Upper lobe of left lung (tissue), 6 donors: ENCODE measurements at regions not wholly inside any gene's neighbourhood (a gene's known extent, or its start where the extent isn't known, plus 50 kb on each side); places are given as distances from the start of the nearest gene placed in this dataset.
A peak's percentile ranks its signal among the peaks of the same experiment; 100 is the strongest.

Experiments used
- ATAC-seq, 2 donors: fragments of 200-7000 bp; cut with Tn5 transposase; one replicate each; pipeline ENCODE4 v1.9.1; 2022; ENCODE audit warnings: mild to moderate bottlenecking in 2 of 2, moderate library complexity in 2 of 2; ENCODE audit not compliant: low FRiP score in 2 of 2
- DNase-seq, 2 donors: peaks; one replicate each; pipeline ENCODE4 v3.0.0-alpha.2; 2019 to 2020
- H3K27ac ChIP-seq, 4 donors: fragments of 200-600 bp; sonication (generic); one replicate each; pipeline ENCODE4 v1.5.1; 2016 to 2019
- H3K27me3 ChIP-seq, 4 donors: fragments of 200-600 bp; sonication (generic); one replicate each; pipeline ENCODE4 v1.5.1; 2017 to 2019
- H3K36me3 ChIP-seq, 4 donors: fragments of 200-600 bp; sonication (generic); one replicate each; pipeline ENCODE4 v1.5.1; 2016 to 2019
- H3K4me1 ChIP-seq, 4 donors: fragments of 200-600 bp; sonication (generic); one replicate each; pipeline ENCODE4 v1.5.1; 2018 to 2019
- H3K4me3 ChIP-seq, 4 donors: fragments of 200-600 bp; sonication (generic); one replicate each; pipeline ENCODE4 v1.5.1; 2017 to 2019; ENCODE audit warnings: mild to moderate bottlenecking in 2 of 4, moderate library complexity in 1 of 4
- H3K9me3 ChIP-seq, 4 donors: fragments of 200-600 bp; sonication (generic); one replicate each; pipeline ENCODE4 v1.5.1; 2018 to 2019
- CTCF ChIP-seq, 6 experiments: fragments of 450-650 bp in 4 of 6; fragments of 200-600 bp in 2 of 6; sonication (generic) in 2 of 6; IDR thresholded peaks; one replicate each; pipeline ENCODE4 v1.5.1; 2016 to 2019; ENCODE audit warnings: antibody characterized with exemption in 6 of 6
- EP300 ChIP-seq, 4 donors: sonication (generic); formaldehyde crosslinking; IDR thresholded peaks; one replicate each; pipeline ENCODE4 v1.5.1; 2017; ENCODE audit warnings: antibody characterized with exemption in 4 of 4, control low read depth in 2 of 4
- POLR2A ChIP-seq, 4 donors: fragments of 450-650 bp; IDR thresholded peaks; one replicate each; pipeline ENCODE4 v1.5.1; 2016 to 2017; ENCODE audit warnings: antibody characterized with exemption in 4 of 4, mild to moderate bottlenecking in 2 of 4
- POLR2AphosphoS5 ChIP-seq, 2 donors: sonication (generic); formaldehyde crosslinking; IDR thresholded peaks; one replicate each; pipeline ENCODE4 v1.5.1; 2017; ENCODE audit warnings: antibody characterized with exemption in 2 of 2
- WGBS, 2 donors: methylation state at CpG; one replicate each; pipeline ENCODE4 v1.1.5; 2017 to 2018; 5-methylcytosine and 5-hydroxymethylcytosine counted together
- donor health status: DM: no; HTN: no; CAD: no; lungs with moderate emphysema.
- donor health status: DM: no; HTN: yes; CAD: no; lungs with severe emphysema.

- Histone ChIP-seq H3K27ac (no peak overlapping the region), H3K36me3 (no peaks in the 10 kb centered on the region), H3K4me1 (no peaks in the 10 kb centered on the region), H3K4me3 (no peak overlapping the region), H3K27me3 (no peaks in the 10 kb centered on the region), H3K9me3 (no peaks in the 10 kb centered on the region)
- ATAC-seq (peak in 1 of 2 donors; percentile 48), DNase-seq (no peak)
- TF ChIP-seq POLR2A (IDR thresholded peaks at IDR 0.05) (no peak), CTCF (IDR thresholded peaks at IDR 0.05) (no peak), EP300 (IDR thresholded peaks at IDR 0.05) (no peak), POLR2AphosphoS5 (IDR thresholded peaks at IDR 0.05) (no peak)
- 56 to 60% methylated on average over 11 of the region's 11 CpGs for WGBS, 2 donors
Observed at GRCh38 chr2:41878716-41879234, 169.0 kb upstream of the PKDCC start.

GRCh38 chr2:41879235-41879916, 168.4 kb upstream of the PKDCC start:
- WGBS, 2 donors, result 56 to 71% methylated on average over 10 of the region's 10 CpGs
- Histone ChIP-seq H3K9me3 (no peaks in the 10 kb centered on the region), H3K36me3 (no peaks in the 10 kb centered on the region)

GRCh38 chr2:41880561-41881243, 167.1 kb upstream of the PKDCC start:
- WGBS, 2 donors, result 67 to 78% methylated on average over 3 of the region's 3 CpGs

More at GRCh38 chr2:41879235-41879916, 168.4 kb upstream of the PKDCC start:
- Histone ChIP-seq H3K4me3 (no peak overlapping the region), H3K27me3 (no peaks in the 10 kb centered on the region), H3K27ac (no peak overlapping the region), H3K4me1 (no peaks in the 10 kb centered on the region)
- DNase-seq (no peak), ATAC-seq (peak in 1 of 2 donors; percentile 34)
- TF ChIP-seq EP300 (IDR thresholded peaks at IDR 0.05) (no peak), POLR2A (IDR thresholded peaks at IDR 0.05) (no peak), POLR2AphosphoS5 (IDR thresholded peaks at IDR 0.05) (no peak), CTCF (IDR thresholded peaks at IDR 0.05) (no peak)

GRCh38 chr2:41881249-41881648, 166.6 kb upstream of the PKDCC start:
- no peaks in the 10 kb centered on the region for H3K9me3 ChIP-seq

More at GRCh38 chr2:41880561-41881243, 167.1 kb upstream of the PKDCC start:
- H3K9me3 ChIP-seq, result no peaks in the 10 kb centered on the region
- no peaks in the 10 kb centered on the region for H3K4me1 ChIP-seq
- ATAC-seq (no peak), DNase-seq (no peak)
- H3K27me3 ChIP-seq, result no peaks in the 10 kb centered on the region
- H3K27ac ChIP-seq, result no peak overlapping the region
- TF ChIP-seq EP300 (IDR thresholded peaks at IDR 0.05) (no peak), POLR2AphosphoS5 (IDR thresholded peaks at IDR 0.05) (no peak), POLR2A (IDR thresholded peaks at IDR 0.05) (no peak), CTCF (IDR thresholded peaks at IDR 0.05) (no peak)
- H3K36me3 ChIP-seq, result no peaks in the 10 kb centered on the region
- H3K4me3 ChIP-seq, result no peak overlapping the region

GRCh38 chr2:41884718-41885117, 163.1 kb upstream of the PKDCC start:
- DNase-seq (no peak), ATAC-seq (peak in 1 of 2 donors; percentile 66)
- Histone ChIP-seq H3K4me1 (no peaks in the 10 kb centered on the region), H3K36me3 (no peaks in the 10 kb centered on the region), H3K4me3 (no peak overlapping the region), H3K9me3 (no peaks in the 10 kb centered on the region), H3K27me3 (no peaks in the 10 kb centered on the region), H3K27ac (no peak overlapping the region)
- TF ChIP-seq CTCF (IDR thresholded peaks at IDR 0.05) (no peak), POLR2AphosphoS5 (IDR thresholded peaks at IDR 0.05) (no peak), POLR2A (IDR thresholded peaks at IDR 0.05) (no peak), EP300 (IDR thresholded peaks at IDR 0.05) (no peak)
- 81 to 89% methylated on average over 5 of the region's 5 CpGs for WGBS, 2 donors

More at GRCh38 chr2:41881249-41881648, 166.6 kb upstream of the PKDCC start:
- DNase-seq (no peak), ATAC-seq (no peak)
- TF ChIP-seq EP300 (IDR thresholded peaks at IDR 0.05), result no peak
- peak in 1 of 2 donors; percentile 35 for TF ChIP-seq POLR2AphosphoS5 (IDR thresholded peaks at IDR 0.05)
- H3K27ac ChIP-seq, result no peak overlapping the region
- no peak overlapping the region for H3K4me3 ChIP-seq
- H3K4me1 ChIP-seq, result no peaks in the 10 kb centered on the region
- WGBS, 2 donors, result 67 to 75% methylated on average over 3 of the region's 3 CpGs
- H3K27me3 ChIP-seq, result no peaks in the 10 kb centered on the region
- no peaks in the 10 kb centered on the region for H3K36me3 ChIP-seq
